Neural progenitor cell (in vitro differentiated cells): ENCODE measurements at regions not wholly inside any gene's neighbourhood (a gene's known extent, or its start where the extent isn't known, plus 50 kb on each side); places are given as distances from the start of the nearest gene placed in this dataset.

Experiments
- DNase-seq: peaks from one replicate; pipeline ENCODE4 v3.0.0-alpha.2; 2016; ENCODE audit warnings: low spot score
- H2AFZ ChIP-seq: fragments of 200-600 bp; sonication (generic); replicated peaks from 2 replicates; pipeline ENCODE4 v1.6.1; 2016; ENCODE audit warnings: antibody characterized with exemption
- H3F3A ChIP-seq: fragments of 200-600 bp; sonication (generic); 2 replicates; pipeline ENCODE4 v1.6.1; 2016; ENCODE audit warnings: antibody characterized with exemption, low read depth
- H3K27ac ChIP-seq: fragments of 200-600 bp; sonication (generic); 2 replicates; pipeline ENCODE4 v1.5.1; 2016; ENCODE audit warnings: mild to moderate bottlenecking
- H3K27me3 ChIP-seq: fragments of 200-600 bp; sonication (generic); 2 replicates; pipeline ENCODE4 v1.6.1; 2016; ENCODE audit warnings: mild to moderate bottlenecking, moderate library complexity
- H3K36me3 ChIP-seq: fragments of 200-600 bp; sonication (generic); 2 replicates; pipeline ENCODE4 v1.5.1; 2016
- H3K4me1 ChIP-seq: fragments of 200-600 bp; sonication (generic); 2 replicates; pipeline ENCODE4 v1.6.1; 2016; ENCODE audit warnings: mixed run types
- H3K4me2 ChIP-seq: fragments of 200-600 bp; sonication (generic); 2 replicates; pipeline ENCODE4 v1.6.1; 2016
- H3K4me3 ChIP-seq: fragments of 200-600 bp; sonication (generic); 2 replicates; pipeline ENCODE4 v1.5.1; 2016
- H3K79me2 ChIP-seq: fragments of 200-600 bp; sonication (generic); 2 replicates; pipeline ENCODE4 v1.6.1; 2016; ENCODE audit warnings: low read depth
- H3K9ac ChIP-seq: fragments of 200-600 bp; sonication (generic); 2 replicates; pipeline ENCODE4 v1.6.1; 2016
- H3K9me3 ChIP-seq: fragments of 200-600 bp; sonication (generic); 2 replicates; pipeline ENCODE4 v1.5.1; 2016; ENCODE audit warnings: low read depth
- H4K20me1 ChIP-seq: fragments of 200-600 bp; sonication (generic); 2 replicates; pipeline ENCODE4 v1.6.1; 2016; ENCODE audit warnings: low read depth
- H3K27ac Mint-ChIP-seq: 3 replicates; pipeline ENCODE4 v1.8.0; 2021; ENCODE audit warnings: mixed read lengths
- H3K27me3 Mint-ChIP-seq: 2 replicates; pipeline ENCODE4 v1.8.0; 2022; ENCODE audit warnings: low read depth, mild to moderate bottlenecking, inconsistent platforms, moderate library complexity, mixed read lengths; ENCODE audit not compliant: insufficient read depth
- H3K36me3 Mint-ChIP-seq: 3 replicates; pipeline ENCODE4 v1.8.0; 2021; ENCODE audit warnings: mixed read lengths
- H3K4me1 Mint-ChIP-seq: 3 replicates; pipeline ENCODE4 v1.8.0; 2021; ENCODE audit warnings: mixed read lengths
- H3K4me3 Mint-ChIP-seq: 3 replicates; pipeline ENCODE4 v1.8.0; 2021; ENCODE audit warnings: mild to moderate bottlenecking, moderate library complexity, mixed read lengths
- H3K9me3 Mint-ChIP-seq: 3 replicates; pipeline ENCODE4 v1.8.0; 2020; ENCODE audit warnings: mixed read lengths
- CTCF ChIP-seq: fragments of 200-600 bp; sonication (generic); IDR thresholded peaks from 2 replicates; pipeline ENCODE4 v1.5.1; 2017; ENCODE audit warnings: antibody characterized with exemption, mild to moderate bottlenecking
- EZH2 ChIP-seq: fragments of 200-600 bp; sonication (generic); IDR thresholded peaks from 2 replicates; pipeline ENCODE4 v1.6.1; 2017; ENCODE audit warnings: antibody characterized with exemption, mild to moderate bottlenecking, moderate library complexity
- EZH2phosphoT487 ChIP-seq: fragments of 200-600 bp; sonication (generic); IDR thresholded peaks from 2 replicates; pipeline ENCODE4 v1.6.1; 2017; ENCODE audit warnings: antibody characterized with exemption

- Mint-ChIP-seq H3K4me3 (peak overlapping the region; percentile 69), H3K27me3 (peaks cover 13% of the 10 kb centered on the region), H3K36me3 (no peaks in the 10 kb centered on the region), H3K4me1 (peaks cover 13% of the 10 kb centered on the region), H3K27ac (peak overlapping the region; percentile 73), H3K9me3 (peaks cover 2% of the 10 kb centered on the region)
- Histone ChIP-seq H2AFZ (no peak overlapping the region), H4K20me1 (no peaks in the 10 kb centered on the region), H3K4me3 (no peak overlapping the region), H3F3A (no peaks in the 10 kb centered on the region), H3K9me3 (no peaks in the 10 kb centered on the region), H3K36me3 (no peaks in the 10 kb centered on the region), H3K27me3 (no peaks in the 10 kb centered on the region), H3K27ac (no peak overlapping the region), H3K79me2 (no peaks in the 10 kb centered on the region), H3K9ac (no peak overlapping the region), H3K4me2 (no peak overlapping the region), H3K4me1 (no peaks in the 10 kb centered on the region)
- TF ChIP-seq CTCF: no peak
- TF ChIP-seq EZH2phosphoT487: no peak
- no peak for TF ChIP-seq EZH2
- DNase-seq: no peak
These were observed 53.4 kb downstream of the RPLP1 start for GRCh38 chr15:69505956-69506556.

GRCh38 chr15:69508659-69509058 lies 56.0 kb downstream of the RPLP1 start:
- H3K27ac Mint-ChIP-seq: no peak overlapping the region
- no peak overlapping the region for H3K4me2 ChIP-seq
- H3K9me3 Mint-ChIP-seq: peaks cover 2% of the 10 kb centered on the region

GRCh38 chr15:69509131-69509530 lies 56.5 kb downstream of the RPLP1 start:
- peaks cover 26% of the 10 kb centered on the region for H3K4me1 Mint-ChIP-seq
- no peaks in the 10 kb centered on the region for H3K79me2 ChIP-seq
- no peaks in the 10 kb centered on the region for H3K36me3 Mint-ChIP-seq
- H3K27me3 ChIP-seq: no peaks in the 10 kb centered on the region
- no peaks in the 10 kb centered on the region for H3K36me3 ChIP-seq
- no peak overlapping the region for H3K27ac Mint-ChIP-seq
- H3K4me2 ChIP-seq: no peak overlapping the region
- H3K9ac ChIP-seq: no peak overlapping the region
- no peak overlapping the region for H2AFZ ChIP-seq
- no peaks in the 10 kb centered on the region for H3F3A ChIP-seq
- peaks cover 19% of the 10 kb centered on the region for H3K27me3 Mint-ChIP-seq
- H3K9me3 Mint-ChIP-seq: peaks cover 2% of the 10 kb centered on the region
- no peak overlapping the region for H3K4me3 ChIP-seq
- H4K20me1 ChIP-seq: no peaks in the 10 kb centered on the region
- H3K9me3 ChIP-seq: no peaks in the 10 kb centered on the region
- TF ChIP-seq EZH2 (no peak), EZH2phosphoT487 (no peak), CTCF (no peak)
- no peak overlapping the region for H3K4me3 Mint-ChIP-seq
- no peak overlapping the region for H3K27ac ChIP-seq
- H3K4me1 ChIP-seq: no peaks in the 10 kb centered on the region
- DNase-seq: no peak

More at GRCh38 chr15:69508659-69509058, 56.0 kb downstream of the RPLP1 start:
- no peaks in the 10 kb centered on the region for H3K36me3 ChIP-seq
- no peaks in the 10 kb centered on the region for H3K4me1 ChIP-seq
- no peaks in the 10 kb centered on the region for H3F3A ChIP-seq
- H3K79me2 ChIP-seq: no peaks in the 10 kb centered on the region
- TF ChIP-seq CTCF (no peak), EZH2phosphoT487 (no peak), EZH2 (no peak)
- Mint-ChIP-seq H3K27me3 (peaks cover 21% of the 10 kb centered on the region), H3K36me3 (no peaks in the 10 kb centered on the region), H3K4me1 (peaks cover 24% of the 10 kb centered on the region), H3K4me3 (no peak overlapping the region)
- no peaks in the 10 kb centered on the region for H3K9me3 ChIP-seq
- no peaks in the 10 kb centered on the region for H4K20me1 ChIP-seq
- no peak overlapping the region for H3K9ac ChIP-seq
- no peak overlapping the region for H3K27ac ChIP-seq
- H3K4me3 ChIP-seq: no peak overlapping the region
- no peak overlapping the region for H2AFZ ChIP-seq
- DNase-seq: no peak
- no peaks in the 10 kb centered on the region for H3K27me3 ChIP-seq
